WTC11 (cell line): ENCODE measurements at regions not wholly inside any gene's neighbourhood (a gene's known extent, or its start where the extent isn't known, plus 50 kb on each side); places are given as distances from the start of the nearest gene placed in this dataset.

Experiments used
- ATAC-seq: fragments of 200-7000 bp; cut with Tn5 transposase; 2 replicates; pipeline ENCODE4 v1.10.0; 2021; ENCODE audit warnings: mild to moderate bottlenecking, moderate library complexity
- CTCF ChIA-PET: fragments of 300-600 bp; sonication (Branson Sonifier 250); formaldehyde crosslinking; loops from one replicate; lab custom pipeline; 2021; ENCODE audit warnings: antibody characterized with exemption; lab: Charles Lee
- POLR2A ChIA-PET: fragments of 350-600 bp; sonication (Branson Sonifier 250); formaldehyde crosslinking; loops from one replicate; lab custom pipeline; 2021; ENCODE audit warnings: antibody characterized with exemption; lab: Charles Lee
- DNase-seq: peaks from one replicate; pipeline ENCODE4 v3.0.0; 2021; ENCODE audit warnings: low spot score
- H3K27ac Mint-ChIP-seq: 2 replicates; pipeline ENCODE4 v1.8.0; 2021; ENCODE audit warnings: mixed read lengths
- H3K27me3 Mint-ChIP-seq: 2 replicates; pipeline ENCODE4 v1.8.0; 2021; ENCODE audit warnings: low read depth, mild to moderate bottlenecking, moderate library complexity, mixed read lengths
- H3K36me3 Mint-ChIP-seq: 2 replicates; pipeline ENCODE4 v1.8.0; 2021; ENCODE audit warnings: mixed read lengths
- H3K4me1 Mint-ChIP-seq: 2 replicates; pipeline ENCODE4 v1.8.0; 2022; ENCODE audit warnings: mixed read lengths
- H3K4me3 Mint-ChIP-seq: 2 replicates; pipeline ENCODE4 v1.8.0; 2021; ENCODE audit warnings: mild to moderate bottlenecking, moderate library complexity, mixed read lengths
- H3K9me3 Mint-ChIP-seq: 2 replicates; pipeline ENCODE4 v1.8.0; 2021; ENCODE audit warnings: mixed read lengths
- CBFB ChIP-seq: sonication (generic); formaldehyde crosslinking; IDR thresholded peaks from 2 replicates; pipeline ENCODE4 v1.8.1; 2022; ENCODE audit warnings: mild to moderate bottlenecking, low read depth, missing genetic modification reagents
- ELF4 ChIP-seq: sonication (generic); formaldehyde crosslinking; IDR thresholded peaks from 2 replicates; pipeline ENCODE4 v1.8.1; 2022; ENCODE audit warnings: low read depth, mild to moderate bottlenecking, moderate library complexity, missing genetic modification reagents
- EMX1 ChIP-seq: fragments of 250-450 bp; sonication (Bioruptor Pico); IDR thresholded peaks from 2 replicates; pipeline ENCODE4 v1.8.0; 2021; ENCODE audit warnings: mild to moderate bottlenecking
- ETV6 ChIP-seq: sonication (generic); formaldehyde crosslinking; IDR thresholded peaks from 2 replicates; pipeline ENCODE4 v1.8.1; 2022; ENCODE audit warnings: mild to moderate bottlenecking, missing genetic modification reagents
- FOXK1 ChIP-seq: sonication (generic); formaldehyde crosslinking; IDR thresholded peaks from 2 replicates; pipeline ENCODE4 v1.8.0; 2022; ENCODE audit warnings: mild to moderate bottlenecking, moderate library complexity, missing genetic modification reagents
- FOXP1 ChIP-seq: sonication (generic); formaldehyde crosslinking; IDR thresholded peaks from 2 replicates; pipeline ENCODE4 v1.8.0; 2022; ENCODE audit warnings: missing genetic modification reagents, mild to moderate bottlenecking, moderate library complexity, borderline replicate concordance
- GABPB1 ChIP-seq: sonication (generic); formaldehyde crosslinking; IDR thresholded peaks from 2 replicates; pipeline ENCODE4 v1.8.1; 2023; ENCODE audit warnings: mild to moderate bottlenecking, missing genetic modification reagents
- JUN ChIP-seq: sonication (generic); formaldehyde crosslinking; IDR thresholded peaks from 2 replicates; pipeline ENCODE4 v1.8.0; 2023; ENCODE audit warnings: mild to moderate bottlenecking, missing genetic modification reagents
- KAT7 ChIP-seq: sonication (generic); formaldehyde crosslinking; IDR thresholded peaks from 2 replicates; pipeline ENCODE4 v1.8.1; 2023; ENCODE audit warnings: missing genetic modification reagents, mild to moderate bottlenecking, borderline replicate concordance
- MXD4 ChIP-seq: fragments of 250-450 bp; sonication (Bioruptor Pico); IDR thresholded peaks from 2 replicates; pipeline ENCODE4 v1.8.0; 2021; ENCODE audit warnings: mild to moderate bottlenecking, moderate library complexity, borderline replicate concordance
- NFE2L1 ChIP-seq: sonication (generic); formaldehyde crosslinking; IDR thresholded peaks from 2 replicates; pipeline ENCODE4 v1.8.1; 2023; ENCODE audit warnings: missing genetic modification reagents
- NR2C2 ChIP-seq: sonication (generic); formaldehyde crosslinking; IDR thresholded peaks from 2 replicates; pipeline ENCODE4 v1.8.0; 2022; ENCODE audit warnings: mild to moderate bottlenecking, missing genetic modification reagents
- PRRX2 ChIP-seq: fragments of 250-450 bp; sonication (Bioruptor Pico); IDR thresholded peaks from 2 replicates; pipeline ENCODE4 v1.8.0; 2021; ENCODE audit warnings: mild to moderate bottlenecking
- SP1 ChIP-seq: sonication (generic); formaldehyde crosslinking; conservative IDR thresholded peaks from 2 replicates; pipeline ENCODE4 v1.8.1; 2022; ENCODE audit warnings: missing genetic modification reagents
- TCF7 ChIP-seq: sonication (generic); formaldehyde crosslinking; IDR thresholded peaks from 2 replicates; pipeline ENCODE4 v1.8.0; 2022; ENCODE audit warnings: mild to moderate bottlenecking, low read depth, missing genetic modification reagents, moderate library complexity
- ZBTB21 ChIP-seq: sonication (generic); formaldehyde crosslinking; IDR thresholded peaks from 2 replicates; pipeline ENCODE4 v1.8.1; 2023; ENCODE audit warnings: mild to moderate bottlenecking, missing genetic modification reagents, borderline replicate concordance
- ZNF121 ChIP-seq: sonication (generic); formaldehyde crosslinking; IDR thresholded peaks from 2 replicates; pipeline ENCODE4 v1.8.0; 2023; ENCODE audit warnings: missing genetic modification reagents
- ZNF219 ChIP-seq: sonication (generic); formaldehyde crosslinking; IDR thresholded peaks from 2 replicates; pipeline ENCODE4 v1.8.0; 2023; ENCODE audit warnings: missing genetic modification reagents, mild to moderate bottlenecking, borderline replicate concordance
- TF ChIP-seq, protein P1 (sequence below): sonication (generic); formaldehyde crosslinking; IDR thresholded peaks from 2 replicates; pipeline ENCODE4 v1.8.1; 2022; ENCODE audit warnings: mild to moderate bottlenecking, moderate library complexity, missing genetic modification reagents
- TF ChIP-seq, protein P2 (sequence below): sonication (generic); formaldehyde crosslinking; IDR thresholded peaks from 2 replicates; pipeline ENCODE4 v1.8.0; 2022; ENCODE audit warnings: mild to moderate bottlenecking, missing genetic modification reagents
- TF ChIP-seq, protein P3 (sequence below): sonication (generic); formaldehyde crosslinking; IDR thresholded peaks from 2 replicates; pipeline ENCODE4 v1.8.1; 2022; ENCODE audit warnings: mild to moderate bottlenecking, missing genetic modification reagents, moderate library complexity, borderline replicate concordance
- TF ChIP-seq, protein P4 (sequence below): sonication (generic); formaldehyde crosslinking; conservative IDR thresholded peaks from 2 replicates; pipeline ENCODE4 v1.8.1; 2022; ENCODE audit warnings: mild to moderate bottlenecking, missing genetic modification reagents
- TF ChIP-seq, protein P5 (sequence below): sonication (generic); formaldehyde crosslinking; IDR thresholded peaks from 2 replicates; pipeline ENCODE4 v1.8.0; 2022; ENCODE audit warnings: mild to moderate bottlenecking, missing genetic modification reagents
- TF ChIP-seq, protein P6 (sequence below): sonication (generic); formaldehyde crosslinking; IDR thresholded peaks from 2 replicates; pipeline ENCODE4 v1.8.1; 2022; ENCODE audit warnings: low read depth, missing genetic modification reagents, borderline replicate concordance
- TF ChIP-seq, protein P7 (sequence below): sonication (generic); formaldehyde crosslinking; IDR thresholded peaks from 2 replicates; pipeline ENCODE4 v1.8.0; 2022; ENCODE audit warnings: mild to moderate bottlenecking, missing genetic modification reagents
- TF ChIP-seq, protein P8 (sequence below): sonication (generic); formaldehyde crosslinking; IDR thresholded peaks from 2 replicates; pipeline ENCODE4 v1.8.1; 2022; ENCODE audit warnings: low read depth, mild to moderate bottlenecking, moderate library complexity, missing genetic modification reagents, borderline replicate concordance

DNA sequence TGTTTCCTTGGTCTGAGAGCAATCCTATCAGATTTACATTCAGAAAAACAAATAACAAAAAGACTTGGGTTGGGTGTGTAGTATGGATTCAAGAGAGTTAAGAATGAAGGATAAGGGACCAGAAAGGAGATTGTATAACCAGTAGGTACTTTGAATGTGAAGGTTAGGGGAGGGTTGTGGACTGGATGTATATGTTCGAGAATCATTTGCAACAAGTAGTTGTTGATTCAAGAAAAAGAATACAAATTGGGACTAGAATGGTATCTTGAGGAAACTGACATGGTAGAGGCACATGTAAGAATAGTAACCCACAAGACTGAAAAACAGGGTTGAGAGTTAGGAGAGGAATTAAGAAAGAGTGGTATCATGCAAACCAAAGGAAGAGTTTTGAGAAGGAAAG lies 240.0 kb upstream of the PPP1R3A start:
- H3K4me3 Mint-ChIP-seq = no peak overlapping the region
- H3K4me1 Mint-ChIP-seq = peaks cover 41% of the 10 kb centered on the region
- DNase-seq (no peak), ATAC-seq (no peak)
- no peaks in the 10 kb centered on the region for H3K27me3 Mint-ChIP-seq
- CTCF ChIA-PET = no interaction called here
- H3K36me3 Mint-ChIP-seq = no peaks in the 10 kb centered on the region
- no peaks in the 10 kb centered on the region for H3K9me3 Mint-ChIP-seq
- no peak for TF ChIP-seq NFE2L1 (CRISPR knock-in tag)
- TF ChIP-seq SP1 (CRISPR knock-in tag) = no peak
- TF ChIP-seq TCF7 (CRISPR knock-in tag) = no peak
- no peak for TF ChIP-seq ZBTB21
- TF ChIP-seq NR2C2 (CRISPR knock-in tag) = no peak
- TF ChIP-seq, protein P1, sequence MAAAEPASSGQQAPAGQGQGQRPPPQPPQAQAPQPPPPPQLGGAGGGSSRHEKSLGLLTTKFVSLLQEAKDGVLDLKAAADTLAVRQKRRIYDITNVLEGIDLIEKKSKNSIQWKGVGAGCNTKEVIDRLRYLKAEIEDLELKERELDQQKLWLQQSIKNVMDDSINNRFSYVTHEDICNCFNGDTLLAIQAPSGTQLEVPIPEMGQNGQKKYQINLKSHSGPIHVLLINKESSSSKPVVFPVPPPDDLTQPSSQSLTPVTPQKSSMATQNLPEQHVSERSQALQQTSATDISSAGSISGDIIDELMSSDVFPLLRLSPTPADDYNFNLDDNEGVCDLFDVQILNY = no peak
- TF ChIP-seq, protein P2, sequence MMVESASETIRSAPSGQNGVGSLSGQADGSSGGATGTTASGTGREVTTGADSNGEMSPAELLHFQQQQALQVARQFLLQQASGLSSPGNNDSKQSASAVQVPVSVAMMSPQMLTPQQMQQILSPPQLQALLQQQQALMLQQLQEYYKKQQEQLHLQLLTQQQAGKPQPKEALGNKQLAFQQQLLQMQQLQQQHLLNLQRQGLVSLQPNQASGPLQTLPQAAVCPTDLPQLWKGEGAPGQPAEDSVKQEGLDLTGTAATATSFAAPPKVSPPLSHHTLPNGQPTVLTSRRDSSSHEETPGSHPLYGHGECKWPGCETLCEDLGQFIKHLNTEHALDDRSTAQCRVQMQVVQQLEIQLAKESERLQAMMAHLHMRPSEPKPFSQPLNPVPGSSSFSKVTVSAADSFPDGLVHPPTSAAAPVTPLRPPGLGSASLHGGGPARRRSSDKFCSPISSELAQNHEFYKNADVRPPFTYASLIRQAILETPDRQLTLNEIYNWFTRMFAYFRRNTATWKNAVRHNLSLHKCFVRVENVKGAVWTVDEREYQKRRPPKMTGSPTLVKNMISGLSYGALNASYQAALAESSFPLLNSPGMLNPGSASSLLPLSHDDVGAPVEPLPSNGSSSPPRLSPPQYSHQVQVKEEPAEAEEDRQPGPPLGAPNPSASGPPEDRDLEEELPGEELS (CRISPR knock-in tag) = no peak
- TF ChIP-seq GABPB1 (CRISPR knock-in tag) = no peak
- no peak for TF ChIP-seq FOXP1 (CRISPR knock-in tag)
- TF ChIP-seq, protein P3, sequence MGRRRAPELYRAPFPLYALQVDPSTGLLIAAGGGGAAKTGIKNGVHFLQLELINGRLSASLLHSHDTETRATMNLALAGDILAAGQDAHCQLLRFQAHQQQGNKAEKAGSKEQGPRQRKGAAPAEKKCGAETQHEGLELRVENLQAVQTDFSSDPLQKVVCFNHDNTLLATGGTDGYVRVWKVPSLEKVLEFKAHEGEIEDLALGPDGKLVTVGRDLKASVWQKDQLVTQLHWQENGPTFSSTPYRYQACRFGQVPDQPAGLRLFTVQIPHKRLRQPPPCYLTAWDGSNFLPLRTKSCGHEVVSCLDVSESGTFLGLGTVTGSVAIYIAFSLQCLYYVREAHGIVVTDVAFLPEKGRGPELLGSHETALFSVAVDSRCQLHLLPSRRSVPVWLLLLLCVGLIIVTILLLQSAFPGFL = no peak
- TF ChIP-seq, protein P4, sequence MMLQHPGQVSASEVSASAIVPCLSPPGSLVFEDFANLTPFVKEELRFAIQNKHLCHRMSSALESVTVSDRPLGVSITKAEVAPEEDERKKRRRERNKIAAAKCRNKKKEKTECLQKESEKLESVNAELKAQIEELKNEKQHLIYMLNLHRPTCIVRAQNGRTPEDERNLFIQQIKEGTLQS (CRISPR knock-in tag) = no peak
- no peak for TF ChIP-seq ETV6
- no peak for TF ChIP-seq ZNF121 (CRISPR knock-in tag)
- no peak for TF ChIP-seq ELF4
- TF ChIP-seq, protein P5, sequence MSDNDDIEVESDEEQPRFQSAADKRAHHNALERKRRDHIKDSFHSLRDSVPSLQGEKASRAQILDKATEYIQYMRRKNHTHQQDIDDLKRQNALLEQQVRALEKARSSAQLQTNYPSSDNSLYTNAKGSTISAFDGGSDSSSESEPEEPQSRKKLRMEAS (CRISPR knock-in tag) = no peak
- no peak for TF ChIP-seq CBFB
- TF ChIP-seq MXD4 = no peak
- TF ChIP-seq, protein P6, sequence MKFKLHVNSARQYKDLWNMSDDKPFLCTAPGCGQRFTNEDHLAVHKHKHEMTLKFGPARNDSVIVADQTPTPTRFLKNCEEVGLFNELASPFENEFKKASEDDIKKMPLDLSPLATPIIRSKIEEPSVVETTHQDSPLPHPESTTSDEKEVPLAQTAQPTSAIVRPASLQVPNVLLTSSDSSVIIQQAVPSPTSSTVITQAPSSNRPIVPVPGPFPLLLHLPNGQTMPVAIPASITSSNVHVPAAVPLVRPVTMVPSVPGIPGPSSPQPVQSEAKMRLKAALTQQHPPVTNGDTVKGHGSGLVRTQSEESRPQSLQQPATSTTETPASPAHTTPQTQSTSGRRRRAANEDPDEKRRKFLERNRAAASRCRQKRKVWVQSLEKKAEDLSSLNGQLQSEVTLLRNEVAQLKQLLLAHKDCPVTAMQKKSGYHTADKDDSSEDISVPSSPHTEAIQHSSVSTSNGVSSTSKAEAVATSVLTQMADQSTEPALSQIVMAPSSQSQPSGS = no peak
- TF ChIP-seq, protein P7, sequence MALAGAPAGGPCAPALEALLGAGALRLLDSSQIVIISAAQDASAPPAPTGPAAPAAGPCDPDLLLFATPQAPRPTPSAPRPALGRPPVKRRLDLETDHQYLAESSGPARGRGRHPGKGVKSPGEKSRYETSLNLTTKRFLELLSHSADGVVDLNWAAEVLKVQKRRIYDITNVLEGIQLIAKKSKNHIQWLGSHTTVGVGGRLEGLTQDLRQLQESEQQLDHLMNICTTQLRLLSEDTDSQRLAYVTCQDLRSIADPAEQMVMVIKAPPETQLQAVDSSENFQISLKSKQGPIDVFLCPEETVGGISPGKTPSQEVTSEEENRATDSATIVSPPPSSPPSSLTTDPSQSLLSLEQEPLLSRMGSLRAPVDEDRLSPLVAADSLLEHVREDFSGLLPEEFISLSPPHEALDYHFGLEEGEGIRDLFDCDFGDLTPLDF (CRISPR knock-in tag) = no peak
- no peak for TF ChIP-seq EMX1 (CRISPR knock-in tag)
- POLR2A ChIA-PET = no interaction called here
- no peak overlapping the region for H3K27ac Mint-ChIP-seq

DNA sequence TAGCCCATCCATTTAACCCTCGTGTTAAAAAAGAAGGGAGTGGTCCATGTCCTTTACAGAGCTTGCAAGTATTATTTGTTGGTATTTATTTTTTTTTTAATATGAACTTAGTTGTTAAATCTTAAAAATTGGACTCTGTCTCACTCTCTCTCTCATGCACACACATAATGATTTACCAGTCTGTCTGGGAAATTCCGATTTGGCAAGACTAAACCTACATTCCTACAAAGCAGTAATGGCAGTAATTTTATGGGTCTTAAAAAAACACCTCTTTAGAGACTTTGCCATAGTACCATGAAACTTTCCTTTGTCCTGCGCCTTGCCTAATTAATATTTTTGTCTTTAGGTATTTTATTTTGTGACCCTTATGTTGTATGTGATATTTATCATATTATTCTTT lies 239.5 kb upstream of the PPP1R3A start:
- no peak overlapping the region for H3K4me3 Mint-ChIP-seq
- POLR2A ChIA-PET = no interaction called here

More for the DNA sequence above, 239.5 kb upstream of the PPP1R3A start:
- ATAC-seq = no peak
- Mint-ChIP-seq H3K27me3 (no peaks in the 10 kb centered on the region), H3K9me3 (no peaks in the 10 kb centered on the region), H3K27ac (no peak overlapping the region), H3K36me3 (no peaks in the 10 kb centered on the region), H3K4me1 (peaks cover 47% of the 10 kb centered on the region)
- CTCF ChIA-PET = no interaction called here
- no peak for TF ChIP-seq EMX1 (CRISPR knock-in tag)
- TF ChIP-seq, protein P6 = no peak
- no peak for TF ChIP-seq FOXK1 (CRISPR knock-in tag)
- no peak for TF ChIP-seq KAT7 (CRISPR knock-in tag)
- no peak for TF ChIP-seq JUN (CRISPR knock-in tag)
- no peak for TF ChIP-seq PRRX2 (CRISPR knock-in tag)
- no peak for TF ChIP-seq FOXP1 (CRISPR knock-in tag)
- TF ChIP-seq ZNF219 (CRISPR knock-in tag) = no peak
- TF ChIP-seq, protein P8, sequence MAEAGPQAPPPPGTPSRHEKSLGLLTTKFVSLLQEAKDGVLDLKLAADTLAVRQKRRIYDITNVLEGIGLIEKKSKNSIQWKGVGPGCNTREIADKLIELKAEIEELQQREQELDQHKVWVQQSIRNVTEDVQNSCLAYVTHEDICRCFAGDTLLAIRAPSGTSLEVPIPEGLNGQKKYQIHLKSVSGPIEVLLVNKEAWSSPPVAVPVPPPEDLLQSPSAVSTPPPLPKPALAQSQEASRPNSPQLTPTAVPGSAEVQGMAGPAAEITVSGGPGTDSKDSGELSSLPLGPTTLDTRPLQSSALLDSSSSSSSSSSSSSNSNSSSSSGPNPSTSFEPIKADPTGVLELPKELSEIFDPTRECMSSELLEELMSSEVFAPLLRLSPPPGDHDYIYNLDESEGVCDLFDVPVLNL (CRISPR knock-in tag) = no peak
- DNase-seq = no peak
